Activated CD4-positive, alpha-beta T cell treated with anti-CD3 and anti-CD28 coated beads, Interleukin-2, amount 10 ng/mL, durations not matched to agents 7 days and 5 days (primary cell): ENCODE measurements at regions not wholly inside any gene's neighbourhood (a gene's known extent, or its start where the extent isn't known, plus 50 kb on each side); places are given as distances from the start of the nearest gene placed in this dataset.

Experiments used
- CTCF ChIA-PET: fragments of 350-600 bp; sonication (Branson Sonifier 250); formaldehyde crosslinking; loops from one replicate; lab custom pipeline; 2021; ENCODE audit warnings: antibody characterized with exemption; lab: Charles Lee
- POLR2A ChIA-PET: fragments of 350-600 bp; sonication (Branson Sonifier 250); formaldehyde crosslinking; loops from one replicate; lab custom pipeline; 2021; ENCODE audit warnings: antibody characterized with exemption; lab: Charles Lee
- DNase-seq: peaks from one replicate; pipeline ENCODE4 v3.0.0-alpha.2; 2020
- H3K27ac Mint-ChIP-seq: one replicate; pipeline ENCODE4 v1.8.0; 2021; ENCODE audit warnings: mild to moderate bottlenecking, moderate library complexity, mixed read lengths
- H3K27me3 Mint-ChIP-seq: one replicate; pipeline ENCODE4 v1.8.0; 2021; ENCODE audit warnings: mixed read lengths
- H3K36me3 Mint-ChIP-seq: one replicate; pipeline ENCODE4 v1.8.0; 2021; ENCODE audit warnings: low read depth, mixed read lengths
- H3K4me1 Mint-ChIP-seq: one replicate; pipeline ENCODE4 v1.8.0; 2021; ENCODE audit warnings: mixed read lengths
- H3K4me3 Mint-ChIP-seq: one replicate; pipeline ENCODE4 v1.8.0; 2021; ENCODE audit warnings: mild to moderate bottlenecking, moderate library complexity, mixed read lengths
- H3K9me3 Mint-ChIP-seq: one replicate; pipeline ENCODE4 v1.8.0; 2021; ENCODE audit warnings: mixed read lengths

DNA sequence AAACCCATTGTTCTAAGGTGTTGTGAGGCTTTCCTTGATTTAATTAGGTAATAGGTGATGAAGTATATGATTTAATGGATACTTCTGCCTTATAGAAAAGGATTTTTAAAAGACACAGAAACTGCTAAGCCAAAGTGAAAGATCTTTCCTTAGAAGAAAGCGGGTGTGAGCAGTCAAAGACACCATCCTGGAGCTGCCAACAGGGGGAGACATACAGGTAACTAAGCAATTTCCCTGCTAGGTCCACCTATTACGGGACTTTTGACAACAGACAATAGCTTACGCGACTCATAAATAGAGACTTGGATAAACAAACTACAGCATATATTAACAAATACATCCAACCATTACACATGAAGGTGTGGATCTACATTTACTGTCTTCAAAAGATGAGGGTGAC lies 669.5 kb downstream of the SQOR start:
- H3K36me3 Mint-ChIP-seq: no peaks in the 10 kb centered on the region
- peak; percentile 6 for DNase-seq
- H3K4me3 Mint-ChIP-seq: no peak overlapping the region
- ChIA-PET CTCF (no interaction called here), POLR2A (no interaction called here)
- H3K27ac Mint-ChIP-seq: no peak overlapping the region
- H3K4me1 Mint-ChIP-seq: no peaks in the 10 kb centered on the region
- H3K9me3 Mint-ChIP-seq: no peaks in the 10 kb centered on the region
- no peaks in the 10 kb centered on the region for H3K27me3 Mint-ChIP-seq

DNA sequence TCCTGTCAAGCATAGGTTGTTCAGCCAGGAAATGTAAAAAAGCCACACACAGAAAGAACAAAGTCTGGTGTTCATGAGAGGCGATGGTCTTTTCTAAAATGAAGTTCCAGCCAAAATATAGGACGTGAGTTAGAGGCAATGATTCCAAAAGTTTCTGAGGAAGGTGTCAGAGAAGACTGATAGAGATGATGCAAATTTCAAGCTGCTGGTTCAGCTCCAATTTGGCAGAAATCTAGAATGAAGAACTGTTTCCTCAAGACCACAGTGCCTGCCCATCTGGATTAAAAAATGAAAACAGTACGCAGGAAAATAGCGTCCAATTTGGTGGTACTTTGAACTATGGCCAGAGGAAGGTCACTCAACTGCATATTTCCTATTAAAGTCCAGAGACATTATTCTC lies 672.9 kb downstream of the SQOR start:
- no peak overlapping the region for H3K4me3 Mint-ChIP-seq
- no peak for DNase-seq
- no peak overlapping the region for H3K27ac Mint-ChIP-seq
- ChIA-PET POLR2A (no interaction called here), CTCF (no interaction called here)
- H3K4me1 Mint-ChIP-seq: no peaks in the 10 kb centered on the region
- no peaks in the 10 kb centered on the region for H3K9me3 Mint-ChIP-seq
- H3K27me3 Mint-ChIP-seq: no peaks in the 10 kb centered on the region
- H3K36me3 Mint-ChIP-seq: no peaks in the 10 kb centered on the region

DNA sequence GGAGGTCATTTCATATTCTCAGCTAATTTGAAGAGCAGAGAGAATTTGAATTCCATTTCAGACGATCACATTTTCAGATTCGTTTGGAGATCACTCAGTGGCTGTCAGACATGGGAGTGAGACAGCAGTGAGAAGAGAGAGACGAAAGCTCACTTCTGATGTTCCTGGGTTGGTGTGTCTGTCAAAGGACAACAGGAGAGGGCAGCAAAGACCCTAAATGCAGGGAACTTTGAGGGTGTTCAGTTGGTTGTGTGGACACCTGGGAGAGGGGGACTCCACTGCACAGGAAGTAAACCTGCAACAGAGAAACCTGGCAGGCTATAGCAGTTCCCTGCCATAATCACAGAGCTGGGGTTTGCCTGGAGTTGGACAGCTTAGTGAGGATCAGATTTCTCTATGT lies 675.1 kb downstream of the SQOR start:
- Mint-ChIP-seq H3K36me3 (no peaks in the 10 kb centered on the region), H3K9me3 (no peaks in the 10 kb centered on the region), H3K27me3 (no peaks in the 10 kb centered on the region), H3K4me3 (no peak overlapping the region), H3K27ac (no peak overlapping the region), H3K4me1 (no peaks in the 10 kb centered on the region)
- POLR2A ChIA-PET: interaction anchor here (0.6 kb wide), 1 partner anchor 402 kb away, joined by 3 read pairs; no protein-coding TSS in a partner anchor
- CTCF ChIA-PET: no interaction called here
- DNase-seq: no peak

DNA sequence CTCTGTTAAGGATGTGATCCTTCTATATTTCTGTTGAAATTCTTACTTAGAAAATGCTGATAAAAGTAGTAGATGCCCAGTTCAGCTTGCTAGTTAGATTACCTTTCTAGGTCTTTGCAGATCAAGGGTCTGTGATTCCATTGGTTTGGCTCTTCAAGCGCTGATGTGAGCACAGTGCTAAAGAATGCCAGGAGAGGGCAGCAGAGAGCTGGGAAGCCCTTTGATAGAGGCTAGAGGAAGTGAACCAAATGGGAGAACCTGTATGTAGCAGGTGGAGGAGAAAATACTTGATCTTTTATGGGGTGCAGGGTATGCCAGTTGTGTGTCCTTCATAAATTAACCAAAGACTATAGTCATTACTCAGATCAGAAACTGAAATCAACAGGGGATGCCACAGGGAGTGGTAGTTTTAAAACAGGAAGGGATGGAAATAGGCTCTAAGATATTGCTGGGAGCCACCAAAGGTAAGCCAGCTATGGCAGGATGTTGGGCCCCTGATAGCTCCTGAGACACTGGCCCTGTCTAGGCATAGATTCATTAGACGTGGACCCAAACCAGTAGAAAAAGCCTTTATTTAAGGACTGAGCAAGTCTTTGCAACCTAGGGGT lies 677.4 kb downstream of the SQOR start:
- ChIA-PET CTCF (interaction anchor here (0.6 to 1.4 kb wide), 3 partner anchors 11 to 907 kb away, joined by 3 to 4 read pairs (median 3); no protein-coding TSS in a partner anchor), POLR2A (no interaction called here)

DNA sequence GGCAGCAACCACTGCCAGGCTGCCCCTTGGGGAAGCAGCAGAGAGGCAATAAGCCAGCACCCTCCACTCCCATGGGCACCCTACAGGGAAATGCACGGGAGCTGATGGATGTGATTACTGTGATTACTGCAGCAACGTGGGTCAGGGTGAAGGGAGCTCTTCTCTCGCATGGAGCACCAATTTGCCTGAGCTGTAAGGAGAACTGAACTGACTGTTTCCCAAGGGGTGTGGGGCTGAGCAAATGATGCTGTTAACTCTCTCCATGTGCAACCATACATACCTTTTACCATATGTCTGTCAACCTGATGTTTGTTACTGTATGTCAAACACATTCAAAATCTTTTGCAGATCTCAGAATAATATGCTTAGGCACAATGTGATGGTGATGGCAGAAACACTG lies 680.6 kb downstream of the SQOR start:
- Mint-ChIP-seq H3K4me1 (no peaks in the 10 kb centered on the region), H3K9me3 (no peaks in the 10 kb centered on the region), H3K4me3 (no peak overlapping the region), H3K27me3 (no peaks in the 10 kb centered on the region), H3K36me3 (no peaks in the 10 kb centered on the region), H3K27ac (no peak overlapping the region)
- POLR2A ChIA-PET: no interaction called here
- DNase-seq: no peak
- CTCF ChIA-PET: no interaction called here

More for the DNA sequence above, 677.4 kb downstream of the SQOR start:
- Mint-ChIP-seq H3K27ac (no peak overlapping the region), H3K4me3 (no peak overlapping the region), H3K27me3 (no peaks in the 10 kb centered on the region), H3K36me3 (no peaks in the 10 kb centered on the region), H3K9me3 (no peaks in the 10 kb centered on the region), H3K4me1 (no peaks in the 10 kb centered on the region)
- peak; percentile 66 for DNase-seq

DNA sequence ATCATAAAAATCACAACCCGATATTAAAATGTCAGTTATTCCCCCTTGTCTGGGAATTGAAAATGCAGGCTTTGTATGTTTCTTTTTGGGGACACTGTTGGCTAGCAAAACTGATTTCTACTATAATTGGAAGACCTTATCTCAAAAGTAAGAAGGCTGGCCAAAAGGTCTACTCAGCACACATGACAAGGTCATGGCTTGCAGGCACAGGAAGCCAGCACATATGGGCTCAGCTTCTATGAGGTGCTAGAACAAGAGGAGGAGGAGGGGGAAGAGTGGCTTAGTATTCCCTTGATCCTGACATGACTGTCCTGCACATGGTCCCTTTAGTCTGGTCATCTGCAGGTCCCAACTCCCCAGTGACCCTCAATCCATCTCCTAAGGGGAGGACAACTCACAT lies 681.2 kb downstream of the SQOR start:
- no peak for DNase-seq
- Mint-ChIP-seq H3K27me3 (no peaks in the 10 kb centered on the region), H3K27ac (no peak overlapping the region), H3K4me1 (no peaks in the 10 kb centered on the region), H3K4me3 (no peak overlapping the region), H3K36me3 (no peaks in the 10 kb centered on the region), H3K9me3 (no peaks in the 10 kb centered on the region)
- CTCF ChIA-PET: no interaction called here
- POLR2A ChIA-PET: no interaction called here

DNA sequence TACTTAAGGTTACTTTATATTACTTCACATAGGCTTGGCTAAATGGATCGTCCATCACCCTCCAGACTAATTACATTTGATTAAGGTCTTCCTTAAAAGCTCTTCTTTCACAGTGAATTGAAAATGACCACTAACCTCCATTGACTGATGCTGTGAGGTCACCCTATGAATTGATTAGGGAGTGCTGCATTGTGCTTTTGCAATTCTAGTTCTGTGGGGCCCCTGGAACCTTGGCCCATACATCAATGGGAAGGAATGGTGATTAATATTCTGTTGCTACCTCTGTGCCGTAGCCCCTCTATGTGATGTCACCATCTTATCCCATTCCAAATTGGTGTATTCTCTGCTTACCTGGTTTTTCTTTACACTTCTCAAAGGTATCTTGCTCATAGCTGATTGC lies 682.2 kb downstream of the SQOR start:
- no peaks in the 10 kb centered on the region for H3K27me3 Mint-ChIP-seq
- ChIA-PET CTCF (no interaction called here), POLR2A (no interaction called here)
- H3K36me3 Mint-ChIP-seq: no peaks in the 10 kb centered on the region
- no peaks in the 10 kb centered on the region for H3K4me1 Mint-ChIP-seq
- H3K4me3 Mint-ChIP-seq: no peak overlapping the region
- no peak for DNase-seq
- H3K27ac Mint-ChIP-seq: no peak overlapping the region
- H3K9me3 Mint-ChIP-seq: no peaks in the 10 kb centered on the region

DNA sequence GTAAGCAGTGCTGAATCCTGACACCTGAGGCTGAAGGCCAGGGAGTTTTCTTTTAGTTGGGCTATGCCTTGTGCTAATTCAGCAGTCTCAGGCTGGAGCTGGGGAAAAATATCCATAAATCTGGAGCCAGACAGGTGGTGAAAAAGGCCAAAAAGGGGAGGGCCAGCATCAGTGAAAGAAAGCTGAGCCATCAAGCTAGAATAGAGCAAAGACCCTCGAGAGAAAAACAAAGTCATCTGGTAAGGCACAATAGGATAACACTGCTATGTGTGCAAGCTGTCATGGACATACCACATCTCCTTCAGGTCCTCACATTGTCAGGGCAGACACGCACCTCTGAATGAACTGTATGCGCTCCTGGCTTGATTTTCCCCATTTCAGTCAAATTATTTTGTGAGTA lies 687.9 kb downstream of the SQOR start:
- POLR2A ChIA-PET: no interaction called here
- no peaks in the 10 kb centered on the region for H3K4me1 Mint-ChIP-seq
- no peaks in the 10 kb centered on the region for H3K36me3 Mint-ChIP-seq
- DNase-seq: no peak
- no peak overlapping the region for H3K27ac Mint-ChIP-seq
- no peaks in the 10 kb centered on the region for H3K27me3 Mint-ChIP-seq
- no peak overlapping the region for H3K4me3 Mint-ChIP-seq
- H3K9me3 Mint-ChIP-seq: no peaks in the 10 kb centered on the region
- CTCF ChIA-PET: no interaction called here

DNA sequence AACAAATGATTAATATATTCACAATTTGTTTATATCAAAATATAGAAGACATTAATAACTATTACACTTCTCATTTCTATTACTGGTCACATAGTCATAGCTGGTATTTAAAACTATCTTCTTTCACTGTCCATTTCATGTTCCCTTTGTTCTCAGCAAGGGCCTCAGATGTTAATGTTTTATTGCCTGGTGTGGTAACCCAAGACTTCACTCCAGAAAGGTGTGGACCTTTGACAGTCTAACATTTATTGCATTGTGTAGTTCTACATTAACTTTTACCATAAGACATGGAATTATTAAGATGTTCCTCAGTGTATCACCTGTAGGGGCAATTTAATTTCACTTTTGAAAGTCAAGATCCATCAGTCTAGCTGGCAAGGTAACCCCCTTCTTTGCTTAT lies 691.3 kb downstream of the SQOR start:
- Mint-ChIP-seq H3K36me3 (no peaks in the 10 kb centered on the region), H3K4me3 (no peak overlapping the region), H3K9me3 (no peaks in the 10 kb centered on the region), H3K4me1 (no peaks in the 10 kb centered on the region), H3K27ac (no peak overlapping the region), H3K27me3 (no peaks in the 10 kb centered on the region)
- CTCF ChIA-PET: no interaction called here
- POLR2A ChIA-PET: no interaction called here
- no peak for DNase-seq

DNA sequence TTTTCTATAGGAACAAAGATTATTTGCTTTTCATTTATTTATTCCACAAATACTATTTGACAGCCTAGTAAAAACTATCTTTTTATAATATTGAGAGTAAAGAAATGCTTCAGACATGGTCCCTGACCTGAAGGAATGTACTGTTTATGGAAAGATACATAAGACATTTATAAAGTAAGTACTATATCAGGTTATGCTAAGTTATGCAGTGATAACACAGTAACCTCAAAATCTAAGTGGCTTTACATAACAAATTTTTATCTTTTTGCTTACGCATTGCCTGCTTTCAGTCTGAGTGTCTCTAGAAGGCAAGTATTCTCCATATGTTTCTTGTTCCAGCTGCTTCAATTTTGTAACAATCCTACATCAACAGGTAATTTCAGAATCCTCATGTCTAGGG lies 694.0 kb downstream of the SQOR start:
- CTCF ChIA-PET: no interaction called here
- Mint-ChIP-seq H3K4me1 (no peaks in the 10 kb centered on the region), H3K36me3 (no peaks in the 10 kb centered on the region), H3K27me3 (no peaks in the 10 kb centered on the region), H3K9me3 (no peaks in the 10 kb centered on the region), H3K4me3 (no peak overlapping the region), H3K27ac (no peak overlapping the region)
- POLR2A ChIA-PET: no interaction called here
- no peak for DNase-seq

DNA sequence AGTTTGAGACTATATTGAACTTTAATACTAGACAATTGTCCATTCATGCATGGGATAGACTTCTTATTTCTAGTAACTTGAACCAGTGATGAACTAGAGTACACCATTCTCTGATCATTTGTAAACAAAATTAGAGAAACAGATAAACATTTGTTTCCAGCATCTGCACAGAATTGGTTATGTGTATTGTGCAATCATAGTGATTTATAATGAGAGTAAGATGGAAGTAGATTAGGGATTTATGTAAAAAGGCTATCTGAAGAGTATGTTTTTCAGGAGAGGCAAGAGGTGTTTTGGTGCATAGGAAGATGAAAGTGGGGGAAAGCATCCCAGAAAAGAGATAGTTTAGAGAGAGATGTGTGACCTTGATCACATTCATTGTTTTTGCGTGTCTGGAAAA lies 695.0 kb downstream of the SQOR start:
- no peaks in the 10 kb centered on the region for H3K9me3 Mint-ChIP-seq
- DNase-seq: no peak
- no peak overlapping the region for H3K27ac Mint-ChIP-seq
- CTCF ChIA-PET: no interaction called here
- POLR2A ChIA-PET: no interaction called here
- H3K4me1 Mint-ChIP-seq: no peaks in the 10 kb centered on the region
- H3K4me3 Mint-ChIP-seq: no peak overlapping the region
- H3K27me3 Mint-ChIP-seq: no peaks in the 10 kb centered on the region
- no peaks in the 10 kb centered on the region for H3K36me3 Mint-ChIP-seq

DNA sequence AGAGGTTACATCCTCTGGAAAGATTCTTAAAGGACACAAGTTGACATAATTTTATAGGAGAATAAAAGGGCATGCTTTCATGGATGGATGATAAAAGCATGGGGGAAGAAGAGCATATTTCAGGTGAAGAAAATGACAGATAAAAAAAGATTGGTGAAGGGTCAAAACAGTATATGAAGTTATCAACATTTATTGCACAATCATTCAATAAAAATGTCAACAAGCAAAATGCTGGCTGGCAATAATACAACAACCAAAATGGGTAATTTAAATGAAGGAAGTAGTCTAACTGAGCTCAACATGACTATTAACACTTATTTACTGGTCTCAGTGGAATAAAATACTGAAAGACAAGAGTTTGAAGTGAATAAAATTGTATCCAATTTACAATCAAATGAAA lies 696.7 kb downstream of the SQOR start:
- DNase-seq: no peak
- no peaks in the 10 kb centered on the region for H3K9me3 Mint-ChIP-seq
- POLR2A ChIA-PET: no interaction called here
- H3K27ac Mint-ChIP-seq: no peak overlapping the region
- no peak overlapping the region for H3K4me3 Mint-ChIP-seq
- no peaks in the 10 kb centered on the region for H3K27me3 Mint-ChIP-seq
- no peaks in the 10 kb centered on the region for H3K4me1 Mint-ChIP-seq
- CTCF ChIA-PET: no interaction called here
- H3K36me3 Mint-ChIP-seq: no peaks in the 10 kb centered on the region

DNA sequence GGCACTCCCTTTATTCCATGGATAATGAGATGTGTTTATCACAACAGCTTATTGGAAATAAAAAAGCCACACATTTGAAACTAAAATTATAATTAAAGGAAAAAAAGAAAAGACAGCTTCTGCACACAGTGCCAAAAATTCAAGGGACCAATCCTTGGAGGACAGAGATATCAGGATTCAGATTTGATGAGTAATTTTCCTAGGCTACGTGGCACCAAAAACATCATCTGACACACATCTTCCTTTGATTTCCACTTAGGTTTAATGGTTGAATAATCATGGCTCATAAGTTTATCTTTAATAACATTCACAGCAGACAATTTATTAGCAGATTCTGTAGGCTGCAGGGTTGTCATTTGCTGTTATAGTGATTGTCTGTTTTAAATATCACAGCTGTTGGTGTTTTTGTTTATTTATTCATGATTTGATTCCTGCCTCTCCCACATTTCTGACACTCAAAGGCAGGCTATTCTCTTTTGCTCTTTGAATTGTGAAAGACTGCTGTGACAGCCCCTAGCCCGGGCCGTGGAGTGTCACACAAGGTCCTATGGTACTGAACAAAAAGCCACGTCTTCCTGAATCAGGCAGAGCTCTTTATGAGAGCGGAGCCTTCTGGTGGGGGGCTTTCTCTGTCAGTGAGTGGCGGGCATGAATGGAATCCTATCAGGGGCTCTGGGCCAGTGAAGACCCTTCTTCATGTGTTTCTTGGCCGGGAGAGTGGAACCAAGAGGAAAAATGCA lies 708.5 kb downstream of the SQOR start:
- no peaks in the 10 kb centered on the region for H3K9me3 Mint-ChIP-seq
- ChIA-PET CTCF (no interaction called here), POLR2A (no interaction called here)
- H3K27me3 Mint-ChIP-seq: no peaks in the 10 kb centered on the region
- no peak overlapping the region for H3K27ac Mint-ChIP-seq
- H3K36me3 Mint-ChIP-seq: no peaks in the 10 kb centered on the region
- no peak for DNase-seq
- H3K4me1 Mint-ChIP-seq: no peaks in the 10 kb centered on the region
- no peak overlapping the region for H3K4me3 Mint-ChIP-seq
